ENCODE measurements at regions not wholly inside any gene's neighbourhood (a gene's known extent, or its start where the extent isn't known, plus 50 kb on each side); places are given as distances from the start of the nearest gene placed in this dataset.

DNA sequence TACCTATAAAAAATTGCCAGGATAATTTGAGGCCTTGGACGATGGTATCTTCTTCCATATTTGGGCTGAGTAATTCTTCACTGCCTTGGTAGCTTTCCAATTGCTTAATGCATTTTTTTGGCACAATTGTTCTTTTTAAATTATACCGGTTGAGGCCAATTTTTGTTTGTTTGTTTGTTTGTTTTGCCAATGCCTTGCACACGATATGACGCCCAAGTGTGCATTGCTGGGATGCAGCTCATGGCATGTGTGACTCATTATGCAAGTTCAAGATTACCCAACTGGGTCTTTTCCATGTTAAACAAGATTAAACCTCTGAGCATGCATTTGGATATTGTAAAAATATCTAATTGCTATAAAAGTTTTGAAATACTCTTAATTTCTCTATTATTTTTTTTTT lies 71.1 kb upstream of the KCNIP4 start:
- Mint-ChIP-seq H3K9me3 (no peaks in the 10 kb centered on the region), H3K27ac (no peak overlapping the region), H3K27me3 (no peaks in the 10 kb centered on the region), H3K4me3 (no peak overlapping the region), H3K36me3 (no peaks in the 10 kb centered on the region), H3K4me1 (no peaks in the 10 kb centered on the region)
- no peak for DNase-seq
- ATAC-seq (ENCODE audit: low read depth), result no peak
- POLR2A ChIA-PET, result no interaction called here

DNA sequence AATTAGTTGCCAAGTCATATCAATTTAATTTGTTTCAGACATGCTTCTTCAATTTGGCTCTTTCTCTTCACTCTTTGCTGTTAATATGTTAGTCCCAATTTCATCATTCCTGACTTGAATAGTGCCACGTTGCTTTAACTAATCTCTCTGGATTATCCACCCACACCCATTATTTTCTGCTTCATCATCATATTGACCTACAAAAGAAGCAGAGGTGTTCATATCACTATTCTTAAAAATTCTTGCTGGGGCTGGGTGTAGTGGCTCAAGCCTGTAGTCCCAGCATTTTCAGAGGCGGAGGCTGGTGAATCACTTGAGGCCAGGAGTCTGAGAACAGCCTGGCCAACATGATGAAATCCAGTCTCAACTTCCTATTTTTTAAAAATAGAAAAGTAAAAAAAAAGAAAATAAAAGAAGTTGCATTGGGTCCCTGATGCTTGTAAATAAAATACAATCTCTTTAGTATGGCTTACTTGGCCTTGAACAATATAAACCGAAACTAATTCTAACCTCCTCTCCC lies 65.7 kb upstream of the KCNIP4 start:
- no peak overlapping the region for H3K27ac Mint-ChIP-seq
- no peaks in the 10 kb centered on the region for H3K27me3 Mint-ChIP-seq
- H3K9me3 Mint-ChIP-seq, result no peaks in the 10 kb centered on the region
- POLR2A ChIA-PET, result no interaction called here
- H3K36me3 Mint-ChIP-seq, result no peaks in the 10 kb centered on the region
- H3K4me1 Mint-ChIP-seq, result no peaks in the 10 kb centered on the region
- no peak for ATAC-seq (ENCODE audit: low read depth)
- DNase-seq, result no peak
- no peak overlapping the region for H3K4me3 Mint-ChIP-seq

DNA sequence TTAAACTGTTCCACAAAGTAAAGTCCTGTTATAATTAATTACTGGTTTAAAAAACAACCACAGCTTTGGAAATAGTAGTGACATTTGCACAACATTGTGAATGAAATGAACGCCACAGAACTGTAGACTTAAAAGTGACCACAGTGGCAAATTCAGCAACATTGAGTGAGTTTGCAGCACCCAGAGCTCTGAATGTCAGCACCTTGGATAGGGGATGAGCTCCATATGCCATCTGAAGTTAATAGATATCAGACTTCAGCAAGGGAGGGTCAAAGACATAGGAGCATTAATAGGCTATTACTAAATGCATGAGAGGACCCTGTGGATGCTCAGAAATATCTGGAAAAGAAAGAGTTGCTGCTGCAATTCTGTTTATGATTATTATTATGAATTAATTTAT lies 55.3 kb upstream of the KCNIP4 start:
- ATAC-seq (ENCODE audit: low read depth), result no peak
- H3K27ac Mint-ChIP-seq, result no peak overlapping the region
- peaks cover 4% of the 10 kb centered on the region for H3K9me3 Mint-ChIP-seq
- H3K27me3 Mint-ChIP-seq, result no peaks in the 10 kb centered on the region
- no peak overlapping the region for H3K4me3 Mint-ChIP-seq
- no peaks in the 10 kb centered on the region for H3K36me3 Mint-ChIP-seq
- DNase-seq, result no peak
- POLR2A ChIA-PET, result no interaction called here
- H3K4me1 Mint-ChIP-seq, result no peaks in the 10 kb centered on the region

All from activated naive CD8-positive, alpha-beta T cell treated with anti-CD3 and anti-CD28 coated beads, Interleukin-2, amount 10 ng/mL, durations not matched to agents 7 days and 5 days (primary cell).